GM19324 (cell line): ENCODE measurements at regions not wholly inside any gene's neighbourhood (a gene's known extent, or its start where the extent isn't known, plus 50 kb on each side); places are given as distances from the start of the nearest gene placed in this dataset.
"Not testable (repeated sequence)": the region's sequence is repeated elsewhere in the genome, so short reads cannot be mapped to it uniquely, and the experiment has no call there.

ENCODE experiments used
- ATAC-seq: cut with Tn5 transposase; IDR thresholded peaks from one replicate; pipeline ENCODE4 v1.9.1; 2021; ENCODE audit warnings: mild to moderate bottlenecking, moderate library complexity; ENCODE audit not compliant: unreplicated experiment, low FRiP score

DNA sequence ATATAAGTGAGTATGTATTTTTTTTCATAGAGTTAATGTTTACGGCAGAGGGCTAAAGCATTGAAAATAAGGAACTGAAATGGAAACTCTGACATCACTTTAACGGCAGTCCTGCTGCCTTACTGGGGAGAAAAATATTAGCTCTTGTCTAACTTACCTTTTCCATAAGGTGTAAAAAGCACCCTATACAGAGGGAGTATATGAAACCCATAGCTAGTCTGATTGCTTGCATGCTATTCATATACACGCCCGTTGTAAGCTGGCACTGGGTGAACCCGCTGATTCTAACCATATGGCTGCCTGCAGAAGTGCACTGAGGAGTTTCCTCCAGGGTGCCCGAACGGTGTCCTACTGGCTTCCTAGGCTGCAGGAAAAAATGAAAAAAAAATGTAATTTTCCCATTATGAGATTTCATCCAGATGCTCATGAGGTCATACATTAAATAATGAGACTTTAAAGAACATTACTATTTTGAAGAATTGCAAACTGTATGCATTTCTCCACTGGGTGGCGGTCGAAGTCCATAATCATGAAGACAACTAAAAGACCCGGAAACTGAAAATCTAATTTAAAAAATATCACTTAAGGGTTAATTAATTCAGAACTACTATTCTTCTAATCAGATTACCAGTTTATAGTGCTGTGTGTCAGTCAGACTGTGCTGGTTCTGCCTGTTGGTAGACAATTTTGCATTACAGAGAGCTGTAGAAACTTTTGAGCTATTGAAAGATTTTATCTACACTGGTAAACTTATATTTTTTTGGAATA, 144.7 kb downstream of the ALX1 start:
- peak; percentile 88 for ATAC-seq

DNA sequence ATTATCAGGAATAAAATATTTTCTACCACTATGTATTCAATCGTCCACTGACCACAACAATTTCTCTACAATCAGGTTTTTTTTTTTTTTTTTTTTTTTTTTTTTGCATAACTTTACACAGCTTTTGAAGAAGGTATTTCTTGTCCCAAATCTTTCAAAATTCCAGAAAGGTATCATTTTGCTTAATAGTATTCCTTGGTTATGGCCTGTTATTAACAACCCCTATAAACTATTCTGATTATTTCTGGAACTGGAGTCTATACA, 145.3 kb downstream of the ALX1 start:
- no peak for ATAC-seq

DNA sequence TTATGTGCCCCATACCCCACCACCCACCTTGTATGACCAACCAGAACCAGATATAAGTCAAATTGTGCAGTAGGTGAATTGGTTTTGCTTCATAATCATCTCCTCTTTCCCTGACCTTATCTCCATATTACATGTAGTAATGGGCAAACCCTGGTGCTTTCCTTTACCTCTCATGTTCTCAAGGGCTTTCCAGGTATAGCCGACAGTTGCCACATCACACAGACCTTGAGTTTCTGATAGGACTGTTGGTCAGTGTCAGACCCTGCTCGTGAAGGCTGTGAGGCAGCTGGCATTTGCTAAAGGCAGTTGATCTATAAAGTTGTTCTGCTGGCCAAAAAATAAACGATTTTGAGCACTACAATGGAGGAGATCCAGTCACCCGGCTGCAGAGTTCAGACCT, 145.9 kb downstream of the ALX1 start:
- no peak for ATAC-seq

DNA sequence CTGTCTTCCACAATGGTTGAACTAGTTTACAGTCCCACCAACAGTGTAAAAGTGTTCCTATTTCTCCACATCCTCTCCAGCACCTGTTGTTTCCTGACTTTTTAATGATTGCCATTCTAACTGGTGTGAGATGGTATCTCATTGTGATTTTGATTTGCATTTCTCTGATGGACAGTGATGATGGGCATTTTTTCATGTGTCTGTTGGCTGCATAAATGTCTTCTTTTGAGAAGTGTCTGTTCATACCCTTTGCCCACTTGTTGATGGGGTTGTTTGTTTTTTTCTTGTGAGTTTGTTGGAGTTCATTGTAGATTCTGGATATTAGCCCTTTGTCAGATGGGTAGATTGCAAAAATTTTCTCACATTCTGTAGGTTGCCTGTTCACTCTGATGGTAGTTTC, 153.1 kb downstream of the ALX1 start:
- ATAC-seq = not testable (repeated sequence)

DNA sequence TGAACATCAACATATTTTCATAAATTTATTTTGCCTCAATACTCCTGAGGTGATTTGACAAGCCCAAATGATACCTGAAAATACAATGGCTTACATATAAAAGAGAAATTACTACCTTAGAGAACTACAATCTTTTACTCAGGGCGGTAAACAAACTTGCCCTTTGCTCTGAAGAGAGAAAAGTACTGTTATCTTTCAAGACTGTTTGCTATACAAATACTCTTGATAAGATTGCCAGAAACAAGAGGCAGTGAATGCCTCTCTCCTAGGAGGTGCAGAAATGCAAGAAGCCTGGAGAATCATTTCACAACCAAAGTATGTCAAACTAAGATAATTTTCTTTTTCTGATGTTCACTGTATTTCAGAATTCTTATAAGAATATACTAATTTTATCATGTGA, 160.3 kb downstream of the ALX1 start:
- no peak for ATAC-seq

DNA sequence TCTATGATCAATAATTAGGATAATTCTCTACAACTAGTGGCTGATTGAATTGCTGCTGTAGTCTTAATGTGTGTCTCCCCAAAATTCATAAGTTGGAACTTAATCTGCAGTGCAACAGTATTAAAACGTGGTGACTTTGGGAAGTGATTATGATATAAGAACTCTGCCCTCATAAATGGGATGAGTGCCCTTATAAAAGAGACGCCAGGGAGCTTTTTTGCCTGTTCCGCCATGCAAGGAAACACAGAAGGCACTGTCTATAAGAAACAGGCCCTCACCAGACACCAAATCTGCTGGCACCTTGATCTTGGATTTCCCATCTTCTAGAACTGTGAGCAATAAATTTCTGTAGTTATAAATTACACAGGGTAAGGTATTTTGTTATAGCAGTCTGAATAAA, 161.0 kb downstream of the ALX1 start:
- ATAC-seq = no peak

DNA sequence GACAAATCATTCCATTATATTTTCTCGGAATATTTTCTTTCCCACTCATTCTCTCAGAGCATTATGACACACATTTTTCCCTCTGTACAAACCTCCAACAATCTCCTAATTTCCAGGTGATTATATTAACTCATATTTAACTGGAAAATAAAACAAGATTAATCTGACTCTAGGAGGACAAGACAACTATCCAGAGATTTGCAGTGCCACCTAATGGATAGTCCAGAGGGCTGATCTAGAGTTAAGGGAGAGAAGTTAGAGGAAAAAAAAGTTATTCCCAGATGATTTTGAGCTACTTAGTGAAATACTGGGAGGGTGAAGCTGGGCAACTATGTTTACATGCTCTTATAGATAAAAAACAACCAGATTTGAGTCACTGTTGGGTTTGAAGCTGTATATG, 161.7 kb downstream of the ALX1 start:
- no peak for ATAC-seq

DNA sequence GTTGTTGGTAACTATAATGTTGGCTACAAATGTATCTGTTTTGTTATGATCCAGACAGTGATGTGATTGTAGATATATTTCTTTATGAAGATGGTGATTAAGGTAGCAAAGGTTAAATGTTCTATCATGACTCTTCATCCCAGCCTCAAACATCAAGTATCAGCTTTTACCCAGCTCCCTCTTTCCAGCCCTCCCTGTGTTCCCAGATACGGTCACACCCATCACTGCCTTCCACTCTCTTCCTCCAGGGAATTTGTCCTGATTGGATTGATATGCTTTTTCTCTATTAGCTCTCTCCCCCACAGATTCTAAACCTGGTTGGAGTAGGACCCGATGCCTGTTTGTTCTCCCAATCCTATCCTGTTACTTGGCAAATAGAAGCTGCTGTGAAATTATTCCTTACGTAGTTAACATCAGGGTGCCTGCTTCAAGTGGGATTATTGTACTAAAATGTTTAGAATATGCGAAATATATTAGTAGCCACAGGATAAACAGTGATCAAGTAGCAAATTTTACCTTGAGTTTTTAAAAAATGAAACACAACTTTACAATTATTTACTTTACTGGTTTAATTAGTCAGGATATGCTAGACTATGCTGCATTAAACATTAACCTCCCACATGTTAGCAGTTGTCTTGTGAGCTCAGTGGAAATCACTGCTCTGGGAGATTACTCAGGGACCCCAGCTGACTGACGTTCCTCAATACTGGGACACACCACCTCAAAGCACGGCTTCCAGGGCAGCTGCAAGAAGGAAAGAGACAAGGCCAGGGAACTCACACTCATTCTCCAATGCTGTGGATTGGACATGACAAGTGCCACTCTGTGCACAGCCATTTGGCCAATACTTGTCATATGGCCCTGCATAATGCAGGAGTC, 165.3 kb downstream of the ALX1 start:
- no peak for ATAC-seq

DNA sequence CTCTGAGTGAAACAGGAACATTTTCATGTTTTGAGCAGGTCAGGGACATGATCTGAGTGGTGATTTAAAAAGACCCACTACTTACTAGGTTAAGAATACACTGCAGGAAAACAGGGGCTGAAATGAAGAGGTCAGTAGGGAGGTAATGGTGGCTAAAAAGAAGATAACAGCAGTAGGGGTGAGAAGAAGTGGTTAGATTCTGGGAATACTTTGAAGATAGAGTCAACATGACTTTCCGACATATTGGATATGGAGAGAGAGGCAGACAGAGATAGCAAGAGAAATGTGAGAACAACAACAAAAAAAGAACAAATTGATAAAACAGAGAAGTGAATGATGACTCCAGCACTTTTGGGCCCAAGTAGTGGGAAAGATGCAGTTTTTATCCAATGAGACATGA, 168.0 kb downstream of the ALX1 start:
- ATAC-seq = no peak

DNA sequence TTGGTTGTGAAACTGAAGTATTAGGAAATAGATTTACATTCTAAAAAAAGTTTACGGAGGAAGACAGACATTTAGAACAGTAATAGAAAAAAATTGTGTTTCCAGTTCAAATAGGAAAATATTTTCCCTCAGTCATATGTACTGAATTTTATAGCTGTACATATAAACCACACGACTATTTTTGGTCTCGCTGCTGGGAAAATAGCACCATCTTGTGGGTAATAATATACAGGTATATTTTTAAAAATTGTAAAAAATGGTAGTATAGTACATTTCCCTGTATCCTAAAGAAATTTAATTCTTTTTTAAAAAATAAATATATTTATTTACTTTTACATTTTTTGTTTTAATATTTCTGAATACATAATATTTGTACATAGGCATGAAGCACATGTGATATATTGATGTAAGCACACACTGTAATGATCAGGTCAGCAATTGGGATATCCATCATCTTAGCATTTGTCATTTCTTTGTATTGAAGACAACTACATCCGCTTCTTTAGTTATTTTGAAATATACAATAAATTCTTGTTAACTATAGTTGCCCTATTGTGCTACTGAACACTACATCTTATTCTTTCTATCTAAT, 168.6 kb downstream of the ALX1 start:
- no peak for ATAC-seq

DNA sequence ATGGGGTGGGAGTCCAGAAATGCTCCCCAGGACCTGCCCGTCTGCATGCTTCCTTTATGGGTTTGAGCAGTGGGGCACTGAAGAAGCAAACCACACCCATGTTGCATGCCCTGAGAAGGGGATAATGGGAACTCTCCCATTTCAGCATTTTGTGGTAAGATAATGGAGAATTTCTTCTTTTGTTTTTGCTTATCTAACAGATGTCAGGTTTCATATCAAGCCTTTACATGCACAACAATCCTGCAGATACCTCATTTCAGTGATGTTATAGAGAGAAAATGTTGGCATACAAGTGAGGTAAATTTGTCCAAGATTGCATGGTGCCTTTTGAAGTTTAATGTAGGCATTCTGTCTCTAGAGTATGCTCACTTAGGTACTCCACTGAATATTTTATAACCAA, 177.0 kb downstream of the ALX1 start:
- no peak for ATAC-seq

DNA sequence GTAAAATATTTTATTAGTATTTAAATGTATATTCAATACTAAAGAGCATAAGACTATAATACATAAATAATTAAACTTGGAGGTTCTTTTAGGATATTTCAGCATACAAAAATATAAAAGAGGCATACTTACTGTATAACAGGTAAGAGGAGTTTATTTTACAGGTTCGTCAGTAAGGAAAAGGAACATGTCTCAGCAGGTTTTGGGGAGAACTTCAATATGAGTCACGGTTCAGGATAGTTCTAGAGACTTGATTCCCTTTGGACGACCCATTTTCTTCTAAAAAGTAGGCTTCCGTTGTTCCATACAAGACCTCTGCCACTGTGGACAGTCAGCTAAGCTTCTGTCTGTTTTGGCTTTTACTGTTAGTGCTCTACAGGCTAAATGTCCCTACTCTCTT, 181.1 kb downstream of the ALX1 start:
- no peak for ATAC-seq

DNA sequence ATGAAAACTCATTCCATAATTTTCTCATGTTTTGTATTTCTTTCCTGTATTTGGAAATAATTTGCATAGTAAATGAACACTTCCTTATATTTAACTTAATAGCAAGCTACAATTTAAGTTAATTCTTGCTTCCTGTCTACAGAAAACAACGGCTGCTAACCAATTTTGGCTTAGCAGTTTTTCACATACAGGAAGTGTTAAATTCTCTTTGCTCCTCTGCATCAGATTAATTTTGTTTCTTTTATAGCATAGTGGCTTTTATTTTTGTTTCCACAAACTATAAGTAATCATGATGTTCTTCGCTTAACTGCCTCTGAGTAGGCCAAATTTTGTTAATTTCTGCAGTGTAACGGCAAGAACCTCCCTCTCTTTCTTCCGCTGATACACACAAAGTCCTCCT, 182.9 kb downstream of the ALX1 start:
- ATAC-seq = no peak

DNA sequence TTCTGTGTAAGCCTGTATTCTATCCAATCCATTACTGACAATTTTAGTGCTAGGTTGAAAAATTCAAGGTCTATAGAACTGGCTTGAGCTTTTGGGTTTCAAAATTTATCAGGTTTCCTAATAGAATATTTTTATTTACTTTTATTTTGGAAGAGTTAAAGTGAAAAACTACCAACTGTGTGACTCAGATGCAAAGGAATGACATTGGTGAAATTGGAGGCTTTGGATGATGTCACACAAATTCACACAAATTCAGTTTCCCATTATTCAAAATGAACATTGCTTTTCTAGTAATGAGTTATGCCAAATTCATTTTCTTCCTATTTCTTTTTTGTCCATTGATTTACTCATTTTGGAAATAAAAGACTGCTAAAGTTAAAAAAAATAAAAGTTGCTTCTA, 186.9 kb downstream of the ALX1 start:
- no peak for ATAC-seq

DNA sequence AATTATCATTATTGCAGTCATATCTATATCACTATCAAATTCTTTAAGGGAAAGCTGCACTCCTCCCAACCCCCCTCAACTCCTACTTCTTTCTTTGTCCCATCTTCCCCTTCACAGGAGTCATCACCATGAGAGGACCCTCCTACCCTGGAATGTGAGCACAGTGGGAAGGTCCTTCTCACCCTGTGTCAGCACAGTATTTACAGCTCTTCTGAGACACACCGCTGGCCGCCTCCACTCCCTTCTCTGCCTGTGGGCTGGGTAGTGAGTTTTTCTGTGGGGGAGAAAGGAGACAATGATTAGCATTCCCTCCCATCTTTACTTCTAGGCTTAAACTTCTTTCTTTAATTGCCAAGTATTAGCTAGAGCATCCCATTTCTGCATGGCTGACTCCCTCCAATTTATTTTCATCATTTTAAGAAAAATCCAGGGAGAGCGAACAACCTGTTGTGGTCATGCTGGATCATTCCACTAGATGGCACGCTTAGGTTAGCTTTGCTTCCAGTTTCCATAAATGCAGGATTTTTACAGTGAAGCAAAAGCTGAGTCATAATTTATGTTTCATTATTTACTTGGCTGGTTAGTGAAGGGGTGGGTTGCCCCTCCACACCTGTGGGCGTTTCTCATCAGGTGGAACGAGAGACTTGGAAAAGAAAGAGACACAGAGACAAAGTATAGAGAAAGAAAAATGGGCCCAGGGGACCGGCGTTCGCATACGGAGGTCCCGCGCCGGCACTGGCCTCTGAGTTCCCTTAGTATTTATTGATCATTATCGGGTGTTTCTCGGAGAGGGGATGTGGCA, 188.5 kb downstream of the ALX1 start:
- peak; percentile 84 for ATAC-seq

DNA sequence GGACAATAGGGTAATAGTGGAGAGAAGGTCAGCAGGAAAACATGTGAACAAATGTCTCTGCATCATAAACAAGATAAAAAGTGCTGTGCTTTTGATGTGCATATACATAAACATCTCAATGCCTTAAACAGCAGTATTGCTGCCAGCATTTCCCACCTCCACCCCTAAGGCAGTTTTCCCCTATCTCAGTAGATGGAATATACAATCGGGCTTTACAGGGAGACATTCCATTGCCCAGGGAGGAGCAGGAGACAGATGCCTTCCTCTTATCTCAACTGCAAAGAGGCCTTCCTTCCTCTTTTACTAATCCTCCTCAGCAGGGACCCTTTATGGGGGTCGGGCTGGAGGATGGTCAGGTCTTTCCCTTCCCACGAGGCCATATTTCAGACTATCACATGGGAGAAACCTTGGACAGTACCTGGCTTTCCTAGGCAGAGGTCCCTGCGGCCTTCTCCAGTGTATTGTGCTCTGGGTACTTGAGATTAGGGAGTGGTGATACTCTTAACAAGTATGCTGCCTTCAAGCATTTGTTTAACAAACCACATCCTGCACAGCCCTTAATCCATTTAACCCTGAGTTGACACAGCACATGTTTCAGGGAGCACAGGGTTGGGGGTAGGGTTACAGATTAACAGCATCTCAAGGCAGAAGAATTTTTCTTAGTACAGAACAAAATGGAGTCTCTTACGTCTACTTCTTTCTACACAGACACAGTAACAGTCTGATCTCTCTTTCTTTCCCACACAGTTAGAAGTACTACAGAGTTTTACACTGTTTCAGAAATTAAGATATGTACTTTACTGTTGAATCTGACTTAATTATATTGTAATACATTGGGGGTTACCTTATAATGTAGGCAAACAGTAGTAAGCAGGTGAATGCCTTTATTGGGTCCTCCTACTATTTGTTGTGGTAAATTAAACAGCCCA, 189.4 kb downstream of the ALX1 start:
- ATAC-seq = not testable (repeated sequence)

DNA sequence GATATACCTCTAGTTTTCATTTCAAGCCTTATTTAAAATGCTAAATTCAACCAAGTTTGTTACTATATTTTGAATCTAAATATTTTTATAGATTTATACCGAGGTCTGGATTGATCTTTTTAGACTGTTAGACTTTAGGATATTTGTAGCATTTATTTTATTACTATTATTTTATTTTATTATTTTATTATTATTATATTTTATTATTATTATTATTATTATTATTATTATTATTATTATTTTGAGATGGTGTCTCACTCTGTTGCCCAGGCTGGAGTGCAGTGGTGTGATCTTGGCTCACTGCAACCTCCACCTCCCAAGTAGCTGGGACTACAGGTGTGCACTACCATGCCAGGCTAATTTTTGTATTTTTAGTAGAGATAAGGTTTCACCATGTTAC, 195.3 kb downstream of the ALX1 start:
- ATAC-seq = not testable (repeated sequence)

DNA sequence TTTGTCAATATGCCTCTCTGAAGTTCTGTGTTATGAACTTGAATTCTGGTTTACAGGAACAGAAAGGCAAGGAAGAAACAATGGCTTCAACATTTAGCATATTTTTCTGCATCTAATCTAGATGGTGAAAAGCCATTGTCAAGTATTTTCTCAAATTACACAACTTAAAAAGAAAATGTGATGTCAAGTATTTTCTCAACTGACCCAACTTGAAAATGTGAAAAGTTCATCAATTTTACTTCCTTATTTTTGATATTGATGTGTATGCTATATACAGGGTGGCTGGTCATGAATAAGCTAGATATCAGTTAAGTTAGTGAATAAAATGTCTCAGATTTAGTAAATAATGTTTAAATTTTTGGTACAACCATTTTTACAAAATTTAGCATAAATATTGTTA, 196.7 kb downstream of the ALX1 start:
- ATAC-seq = no peak

DNA sequence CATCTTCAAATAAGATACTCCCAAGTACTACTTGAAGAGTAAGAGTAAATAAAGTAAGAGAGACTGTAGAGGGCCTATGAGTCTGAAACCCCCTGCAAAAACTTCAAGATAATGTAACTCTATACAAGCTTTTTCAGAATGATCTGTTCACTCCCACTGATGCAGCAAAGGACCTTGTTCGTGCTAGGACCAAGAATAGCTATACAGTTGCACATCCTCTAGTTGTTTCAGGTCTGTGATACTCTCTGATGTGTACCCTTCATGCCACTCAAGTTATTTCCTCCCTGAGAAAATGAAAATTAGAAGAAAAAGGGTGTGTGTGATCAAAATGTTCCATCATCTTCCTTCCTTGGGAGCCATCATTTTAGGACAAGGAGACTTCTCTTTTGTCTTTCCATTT, 204.4 kb downstream of the ALX1 start:
- ATAC-seq = peak; percentile 75

DNA sequence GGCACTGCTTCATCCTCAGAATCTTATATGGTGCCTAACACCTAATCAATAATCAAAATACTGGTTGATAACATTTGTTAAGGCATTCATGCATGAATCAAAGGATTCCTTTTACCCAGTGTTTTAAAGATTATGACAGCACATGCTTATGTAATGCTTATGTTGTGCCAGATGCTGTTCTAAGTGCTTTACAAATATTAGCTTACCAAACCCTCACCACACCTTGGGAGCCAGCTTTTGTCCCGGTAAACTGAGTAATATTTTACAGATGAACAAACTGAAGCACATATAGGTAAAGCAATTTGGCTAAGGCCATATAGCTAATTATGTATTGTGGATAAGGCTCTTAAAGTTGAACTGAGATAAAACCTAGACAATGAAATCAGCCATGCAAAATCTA, 209.2 kb downstream of the ALX1 start:
- no peak for ATAC-seq
